ENCODE measurements at regions not wholly inside any gene's neighbourhood (a gene's known extent, or its start where the extent isn't known, plus 50 kb on each side); places are given as distances from the start of the nearest gene placed in this dataset.

GRCh38 chr13:40875583-40875982 is 86.2 kb downstream of the SLC25A15 start:
- TF ChIP-seq EZH2phosphoT487 (IDR thresholded peaks at IDR 0.05; ENCODE audit: low read length) (no peak), EZH2 (optimal IDR thresholded peaks at IDR 0.05; ENCODE audit: low read depth, low read length) (no peak)
- TF ChIP-seq, protein P1, sequence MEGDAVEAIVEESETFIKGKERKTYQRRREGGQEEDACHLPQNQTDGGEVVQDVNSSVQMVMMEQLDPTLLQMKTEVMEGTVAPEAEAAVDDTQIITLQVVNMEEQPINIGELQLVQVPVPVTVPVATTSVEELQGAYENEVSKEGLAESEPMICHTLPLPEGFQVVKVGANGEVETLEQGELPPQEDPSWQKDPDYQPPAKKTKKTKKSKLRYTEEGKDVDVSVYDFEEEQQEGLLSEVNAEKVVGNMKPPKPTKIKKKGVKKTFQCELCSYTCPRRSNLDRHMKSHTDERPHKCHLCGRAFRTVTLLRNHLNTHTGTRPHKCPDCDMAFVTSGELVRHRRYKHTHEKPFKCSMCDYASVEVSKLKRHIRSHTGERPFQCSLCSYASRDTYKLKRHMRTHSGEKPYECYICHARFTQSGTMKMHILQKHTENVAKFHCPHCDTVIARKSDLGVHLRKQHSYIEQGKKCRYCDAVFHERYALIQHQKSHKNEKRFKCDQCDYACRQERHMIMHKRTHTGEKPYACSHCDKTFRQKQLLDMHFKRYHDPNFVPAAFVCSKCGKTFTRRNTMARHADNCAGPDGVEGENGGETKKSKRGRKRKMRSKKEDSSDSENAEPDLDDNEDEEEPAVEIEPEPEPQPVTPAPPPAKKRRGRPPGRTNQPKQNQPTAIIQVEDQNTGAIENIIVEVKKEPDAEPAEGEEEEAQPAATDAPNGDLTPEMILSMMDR (IDR thresholded peaks at IDR 0.05; ENCODE audit: low read length): no peak
- H3K36me3 ChIP-seq (replicated peaks; ENCODE audit: insufficient read depth, low read length): no peaks in the 10 kb centered on the region
- no peak overlapping the region for H3K4me3 ChIP-seq (ENCODE audit: low read length)

GRCh38 chr13:40876020-40876738 is 86.8 kb downstream of the SLC25A15 start:
- Histone ChIP-seq H3K36me3 (replicated peaks; ENCODE audit: insufficient read depth, low read length) (no peaks in the 10 kb centered on the region), H4K20me1 (ENCODE audit: insufficient read depth, low read length) (no peaks in the 10 kb centered on the region), H3K9me3 (replicated peaks; ENCODE audit: insufficient read depth, low read length) (no peaks in the 10 kb centered on the region), H3K27me3 (replicated peaks; ENCODE audit: insufficient read depth, low read length) (no peaks in the 10 kb centered on the region), H3K27ac (ENCODE audit: low read length) (no peak overlapping the region), H3K4me3 (ENCODE audit: low read length) (no peak overlapping the region), H2AFZ (ENCODE audit: low read length) (no peak overlapping the region), H3K9me2 (replicated peaks; ENCODE audit: insufficient read depth, low read length) (no peaks in the 10 kb centered on the region), H3K79me2 (ENCODE audit: low read length) (no peaks in the 10 kb centered on the region), H3K4me2 (ENCODE audit: low read depth, low read length) (no peak overlapping the region), H3K4me1 (ENCODE audit: low read length) (no peaks in the 10 kb centered on the region), H3F3A (ENCODE audit: insufficient read depth, low read length) (no peaks in the 10 kb centered on the region), H3K9ac (ENCODE audit: low read length) (no peak overlapping the region)
- no peak for TF ChIP-seq EZH2 (optimal IDR thresholded peaks at IDR 0.05; ENCODE audit: low read depth, low read length)
- no peak for TF ChIP-seq EZH2phosphoT487 (IDR thresholded peaks at IDR 0.05; ENCODE audit: low read length)
- TF ChIP-seq, protein P1 (IDR thresholded peaks at IDR 0.05; ENCODE audit: low read length): no peak
- no peak for DNase-seq

More at GRCh38 chr13:40875583-40875982, 86.2 kb downstream of the SLC25A15 start:
- no peak overlapping the region for H3K9ac ChIP-seq (ENCODE audit: low read length)
- no peaks in the 10 kb centered on the region for H3K4me1 ChIP-seq (ENCODE audit: low read length)
- no peaks in the 10 kb centered on the region for H4K20me1 ChIP-seq (ENCODE audit: insufficient read depth, low read length)
- no peaks in the 10 kb centered on the region for H3K27me3 ChIP-seq (replicated peaks; ENCODE audit: insufficient read depth, low read length)
- H3F3A ChIP-seq (ENCODE audit: insufficient read depth, low read length): no peaks in the 10 kb centered on the region
- no peak overlapping the region for H2AFZ ChIP-seq (ENCODE audit: low read length)
- no peaks in the 10 kb centered on the region for H3K9me2 ChIP-seq (replicated peaks; ENCODE audit: insufficient read depth, low read length)
- no peak overlapping the region for H3K27ac ChIP-seq (ENCODE audit: low read length)
- DNase-seq: no peak
- no peaks in the 10 kb centered on the region for H3K9me3 ChIP-seq (replicated peaks; ENCODE audit: insufficient read depth, low read length)
- H3K79me2 ChIP-seq (ENCODE audit: low read length): no peaks in the 10 kb centered on the region
- H3K4me2 ChIP-seq (ENCODE audit: low read depth, low read length): no peak overlapping the region

DNA sequence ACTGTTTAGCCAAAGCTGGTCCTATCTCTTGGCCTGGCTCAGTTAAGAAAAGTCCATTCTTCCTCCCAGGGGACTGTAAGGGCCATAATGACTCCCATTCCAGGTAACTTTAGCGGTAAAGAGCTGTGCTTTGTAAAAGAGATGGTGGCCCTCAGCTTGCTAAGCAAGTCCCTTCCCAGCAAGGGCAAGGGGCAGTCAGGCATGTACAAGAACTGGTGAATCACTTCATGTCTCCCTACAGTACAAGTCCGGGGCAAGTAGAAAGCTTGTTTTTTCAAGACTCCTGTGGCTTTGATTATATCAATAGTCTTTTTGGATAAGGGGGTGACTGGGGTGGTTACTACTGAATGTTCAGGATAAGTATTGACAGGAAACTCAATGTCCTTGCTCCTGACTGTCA is 88.9 kb downstream of the SLC25A15 start:
- TF ChIP-seq EZH2 (optimal IDR thresholded peaks at IDR 0.05; ENCODE audit: low read depth, low read length) (no peak), EZH2phosphoT487 (IDR thresholded peaks at IDR 0.05; ENCODE audit: low read length) (no peak)
- TF ChIP-seq, protein P1 (IDR thresholded peaks at IDR 0.05; ENCODE audit: low read length): no peak
- no peak for DNase-seq
- no peaks in the 10 kb centered on the region for H3F3A ChIP-seq (ENCODE audit: insufficient read depth, low read length)
- no peak overlapping the region for H3K4me2 ChIP-seq (ENCODE audit: low read depth, low read length)
- no peaks in the 10 kb centered on the region for H3K9me3 ChIP-seq (replicated peaks; ENCODE audit: insufficient read depth, low read length)
- H3K36me3 ChIP-seq (replicated peaks; ENCODE audit: insufficient read depth, low read length): no peaks in the 10 kb centered on the region
- no peaks in the 10 kb centered on the region for H3K27me3 ChIP-seq (replicated peaks; ENCODE audit: insufficient read depth, low read length)
- no peak overlapping the region for H3K4me3 ChIP-seq (ENCODE audit: low read length)
- no peak overlapping the region for H3K27ac ChIP-seq (ENCODE audit: low read length)
- H2AFZ ChIP-seq (ENCODE audit: low read length): no peak overlapping the region
- H4K20me1 ChIP-seq (ENCODE audit: insufficient read depth, low read length): no peaks in the 10 kb centered on the region
- H3K79me2 ChIP-seq (ENCODE audit: low read length): no peaks in the 10 kb centered on the region
- no peak overlapping the region for H3K9ac ChIP-seq (ENCODE audit: low read length)
- H3K4me1 ChIP-seq (ENCODE audit: low read length): no peaks in the 10 kb centered on the region
- H3K9me2 ChIP-seq (replicated peaks; ENCODE audit: insufficient read depth, low read length): no peaks in the 10 kb centered on the region
